ENCODE measurements at regions not wholly inside any gene's neighbourhood (a gene's known extent, or its start where the extent isn't known, plus 50 kb on each side); places are given as distances from the start of the nearest gene placed in this dataset.

DNA sequence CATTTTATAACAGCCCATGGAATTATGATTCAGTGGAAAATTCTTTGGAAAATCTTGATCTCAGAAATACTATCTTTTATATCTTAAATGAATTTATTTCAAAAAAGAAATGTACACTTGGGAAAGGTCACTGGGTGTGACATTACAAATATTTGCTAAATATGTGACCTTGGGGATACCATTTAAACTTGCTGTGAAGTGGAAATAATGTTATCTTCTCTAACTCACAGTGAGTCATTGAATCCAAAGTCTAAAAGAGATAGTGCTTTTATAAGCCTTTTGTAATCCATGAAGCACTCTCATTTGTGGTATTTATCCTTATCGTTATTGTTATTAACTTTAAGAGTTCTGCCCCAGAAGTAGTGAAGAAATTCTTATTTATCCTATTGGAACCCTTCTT, 289.8 kb upstream of the SEMA6D start (continued):
- TF ChIP-seq YY1 (IDR thresholded peaks at IDR 0.05; ENCODE audit: extremely low read depth, insufficient replicate concordance, low read depth, low read length), result no peak

DNA sequence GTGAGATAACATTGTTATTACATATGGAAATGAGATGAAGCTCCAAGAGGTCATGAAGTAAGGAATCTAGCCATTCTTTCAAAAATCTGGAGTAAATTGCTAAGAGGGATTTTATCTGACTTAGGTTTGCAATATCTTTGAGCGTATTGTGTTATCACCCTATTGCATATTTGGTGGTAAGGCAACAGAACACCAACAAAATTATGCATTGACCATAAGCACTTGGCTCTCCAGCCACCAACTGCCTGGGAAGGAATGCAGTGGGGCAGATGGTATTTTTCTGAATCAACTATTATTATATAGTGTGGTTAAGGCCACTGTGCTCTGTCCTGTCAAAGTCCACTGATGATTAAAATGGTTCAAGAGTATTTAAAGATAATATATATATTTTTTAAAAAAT, 287.9 kb upstream of the SEMA6D start:
- CTCF ChIA-PET, result no interaction called here
- no peaks in the 10 kb centered on the region for H3K36me3 ChIP-seq (ENCODE audit: control insufficient read depth in 1 of 2, insufficient read depth in 2 of 2, low read length in 2 of 2)
- H3K4me2 ChIP-seq (ENCODE audit: low read length), result no peak overlapping the region
- H3K27ac ChIP-seq (ENCODE audit: low read depth, low read length), result no peak overlapping the region
- H3K79me2 ChIP-seq (ENCODE audit: insufficient read depth, low read length), result no peaks in the 10 kb centered on the region
- no TSS peak for BruUV-seq (replicated peaks)
- POLR2A ChIA-PET, result no interaction called here
- H3K9me3 ChIP-seq (ENCODE audit: control insufficient read depth in 1 of 2, insufficient read depth in 1 of 2, low read depth in 1 of 2, low read length in 2 of 2), result peaks cover 20 to 30% of the 10 kb centered on the region in 2 experiments; a peak in 2 of 4 replicates
- no peak overlapping the region for H3K4me3 ChIP-seq (replicated peaks in 1 of 2; ENCODE audit: low read depth in 1 of 2, low read length in 2 of 2)
- no peaks in the 10 kb centered on the region for H4K20me1 ChIP-seq (ENCODE audit: insufficient read depth)
- H3K27me3 ChIP-seq (ENCODE audit: insufficient read depth, low read length), result no peaks in the 10 kb centered on the region
- RAD21 ChIA-PET (ENCODE audit: low non-redundant PET in 1 of 2, low total read pairs in 2 of 2, uncharacterized antibody in 2 of 2, unreplicated experiment in 2 of 2), result no interaction called here
- H3K9ac ChIP-seq (ENCODE audit: low read length), result no peak overlapping the region
- H3K9me2 ChIP-seq (ENCODE audit: insufficient read depth), result no peaks in the 10 kb centered on the region
- ATAC-seq (no peak), DNase-seq (ENCODE audit: low read depth, low spot score) (no peak)
- no peak overlapping the region for H2AFZ ChIP-seq (ENCODE audit: low read depth, low read length, poor library complexity, severe bottlenecking)
- no peaks in the 10 kb centered on the region for H3K4me1 ChIP-seq (ENCODE audit: control insufficient read depth in 1 of 2, insufficient read depth in 2 of 2, low read length in 2 of 2)
- TF ChIP-seq, protein P1, sequence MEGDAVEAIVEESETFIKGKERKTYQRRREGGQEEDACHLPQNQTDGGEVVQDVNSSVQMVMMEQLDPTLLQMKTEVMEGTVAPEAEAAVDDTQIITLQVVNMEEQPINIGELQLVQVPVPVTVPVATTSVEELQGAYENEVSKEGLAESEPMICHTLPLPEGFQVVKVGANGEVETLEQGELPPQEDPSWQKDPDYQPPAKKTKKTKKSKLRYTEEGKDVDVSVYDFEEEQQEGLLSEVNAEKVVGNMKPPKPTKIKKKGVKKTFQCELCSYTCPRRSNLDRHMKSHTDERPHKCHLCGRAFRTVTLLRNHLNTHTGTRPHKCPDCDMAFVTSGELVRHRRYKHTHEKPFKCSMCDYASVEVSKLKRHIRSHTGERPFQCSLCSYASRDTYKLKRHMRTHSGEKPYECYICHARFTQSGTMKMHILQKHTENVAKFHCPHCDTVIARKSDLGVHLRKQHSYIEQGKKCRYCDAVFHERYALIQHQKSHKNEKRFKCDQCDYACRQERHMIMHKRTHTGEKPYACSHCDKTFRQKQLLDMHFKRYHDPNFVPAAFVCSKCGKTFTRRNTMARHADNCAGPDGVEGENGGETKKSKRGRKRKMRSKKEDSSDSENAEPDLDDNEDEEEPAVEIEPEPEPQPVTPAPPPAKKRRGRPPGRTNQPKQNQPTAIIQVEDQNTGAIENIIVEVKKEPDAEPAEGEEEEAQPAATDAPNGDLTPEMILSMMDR (IDR thresholded peaks at IDR 0.05 in 2 of 3, conservative IDR thresholded peaks at IDR 0.05 in 1 of 3; ENCODE audit: borderline replicate concordance in 1 of 3, insufficient read depth in 1 of 3, low read depth in 2 of 3, low read length in 2 of 3), result no peak
- intact Hi-C loops (cut with micrococcal nuclease), result no loop called here

DNA sequence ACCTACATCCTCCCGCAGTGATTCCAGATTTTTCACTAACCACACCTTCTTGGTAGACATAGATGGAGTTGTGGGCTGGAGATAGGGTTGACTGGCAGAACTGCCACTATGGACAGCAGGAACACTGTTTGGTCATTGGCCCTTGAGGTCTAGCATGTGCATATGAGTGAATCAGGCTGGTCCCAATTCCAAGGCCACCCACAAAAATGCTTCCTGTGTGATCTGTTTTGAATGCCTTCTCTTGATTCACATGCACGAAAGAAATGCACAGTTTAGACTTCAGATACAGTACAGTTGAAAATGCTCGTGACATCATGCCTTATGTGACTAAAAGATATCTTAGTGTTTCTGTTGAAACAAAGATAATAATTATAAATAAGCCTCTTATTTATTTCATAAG, 285.8 kb upstream of the SEMA6D start:
- Histone ChIP-seq H3K79me2 (ENCODE audit: insufficient read depth, low read length) (no peaks in the 10 kb centered on the region), H3K4me2 (ENCODE audit: low read length) (no peak overlapping the region), H4K20me1 (ENCODE audit: insufficient read depth) (no peaks in the 10 kb centered on the region), H3K27me3 (ENCODE audit: insufficient read depth, low read length) (no peaks in the 10 kb centered on the region), H3K4me1 (ENCODE audit: control insufficient read depth in 1 of 2, insufficient read depth in 2 of 2, low read length in 2 of 2) (no peaks in the 10 kb centered on the region), H3K9ac (ENCODE audit: low read length) (no peak overlapping the region), H3K36me3 (ENCODE audit: control insufficient read depth in 1 of 2, insufficient read depth in 2 of 2, low read length in 2 of 2) (no peaks in the 10 kb centered on the region), H3K27ac (ENCODE audit: low read depth, low read length) (no peak overlapping the region), H3K4me3 (replicated peaks in 1 of 2; ENCODE audit: low read depth in 1 of 2, low read length in 2 of 2) (no peak overlapping the region), H3K9me3 (ENCODE audit: control insufficient read depth in 1 of 2, insufficient read depth in 1 of 2, low read depth in 1 of 2, low read length in 2 of 2) (peaks cover 16 to 23% of the 10 kb centered on the region in 2 experiments; a peak in 2 of 4 replicates), H2AFZ (ENCODE audit: low read depth, low read length, poor library complexity, severe bottlenecking) (no peak overlapping the region), H3K9me2 (ENCODE audit: insufficient read depth) (no peaks in the 10 kb centered on the region)
- CTCF ChIA-PET, result no interaction called here
- DNase-seq (ENCODE audit: low read depth, low spot score), result no peak
- RAD21 ChIA-PET (ENCODE audit: low non-redundant PET in 1 of 2, low total read pairs in 2 of 2, uncharacterized antibody in 2 of 2, unreplicated experiment in 2 of 2), result no interaction called here
- ATAC-seq, result no peak
- no TSS peak for BruUV-seq (replicated peaks)
- POLR2A ChIA-PET, result no interaction called here
- intact Hi-C loops (cut with micrococcal nuclease), result no loop called here
- TF ChIP-seq, protein P2, sequence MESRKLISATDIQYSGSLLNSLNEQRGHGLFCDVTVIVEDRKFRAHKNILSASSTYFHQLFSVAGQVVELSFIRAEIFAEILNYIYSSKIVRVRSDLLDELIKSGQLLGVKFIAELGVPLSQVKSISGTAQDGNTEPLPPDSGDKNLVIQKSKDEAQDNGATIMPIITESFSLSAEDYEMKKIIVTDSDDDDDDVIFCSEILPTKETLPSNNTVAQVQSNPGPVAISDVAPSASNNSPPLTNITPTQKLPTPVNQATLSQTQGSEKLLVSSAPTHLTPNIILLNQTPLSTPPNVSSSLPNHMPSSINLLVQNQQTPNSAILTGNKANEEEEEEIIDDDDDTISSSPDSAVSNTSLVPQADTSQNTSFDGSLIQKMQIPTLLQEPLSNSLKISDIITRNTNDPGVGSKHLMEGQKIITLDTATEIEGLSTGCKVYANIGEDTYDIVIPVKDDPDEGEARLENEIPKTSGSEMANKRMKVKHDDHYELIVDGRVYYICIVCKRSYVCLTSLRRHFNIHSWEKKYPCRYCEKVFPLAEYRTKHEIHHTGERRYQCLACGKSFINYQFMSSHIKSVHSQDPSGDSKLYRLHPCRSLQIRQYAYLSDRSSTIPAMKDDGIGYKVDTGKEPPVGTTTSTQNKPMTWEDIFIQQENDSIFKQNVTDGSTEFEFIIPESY (IDR thresholded peaks at IDR 0.05; ENCODE audit: extremely low read depth, insufficient replicate concordance, low read length), result no peak
- no peak for TF ChIP-seq FOSL1 (IDR thresholded peaks at IDR 0.05; ENCODE audit: low read depth)
- no peak for TF ChIP-seq CEBPB (IDR thresholded peaks at IDR 0.05; ENCODE audit: low read depth)
- TF ChIP-seq TCF7L2 (IDR thresholded peaks at IDR 0.05; ENCODE audit: borderline replicate concordance, extremely low read depth, insufficient read depth, insufficient read length), result no peak
- no peak for TF ChIP-seq YY1 (IDR thresholded peaks at IDR 0.05; ENCODE audit: extremely low read depth, insufficient replicate concordance, low read depth, low read length)
- TF ChIP-seq POLR2AphosphoS5 (IDR thresholded peaks at IDR 0.05; ENCODE audit: low read depth, low read length), result no peak
- TF ChIP-seq, protein P3, sequence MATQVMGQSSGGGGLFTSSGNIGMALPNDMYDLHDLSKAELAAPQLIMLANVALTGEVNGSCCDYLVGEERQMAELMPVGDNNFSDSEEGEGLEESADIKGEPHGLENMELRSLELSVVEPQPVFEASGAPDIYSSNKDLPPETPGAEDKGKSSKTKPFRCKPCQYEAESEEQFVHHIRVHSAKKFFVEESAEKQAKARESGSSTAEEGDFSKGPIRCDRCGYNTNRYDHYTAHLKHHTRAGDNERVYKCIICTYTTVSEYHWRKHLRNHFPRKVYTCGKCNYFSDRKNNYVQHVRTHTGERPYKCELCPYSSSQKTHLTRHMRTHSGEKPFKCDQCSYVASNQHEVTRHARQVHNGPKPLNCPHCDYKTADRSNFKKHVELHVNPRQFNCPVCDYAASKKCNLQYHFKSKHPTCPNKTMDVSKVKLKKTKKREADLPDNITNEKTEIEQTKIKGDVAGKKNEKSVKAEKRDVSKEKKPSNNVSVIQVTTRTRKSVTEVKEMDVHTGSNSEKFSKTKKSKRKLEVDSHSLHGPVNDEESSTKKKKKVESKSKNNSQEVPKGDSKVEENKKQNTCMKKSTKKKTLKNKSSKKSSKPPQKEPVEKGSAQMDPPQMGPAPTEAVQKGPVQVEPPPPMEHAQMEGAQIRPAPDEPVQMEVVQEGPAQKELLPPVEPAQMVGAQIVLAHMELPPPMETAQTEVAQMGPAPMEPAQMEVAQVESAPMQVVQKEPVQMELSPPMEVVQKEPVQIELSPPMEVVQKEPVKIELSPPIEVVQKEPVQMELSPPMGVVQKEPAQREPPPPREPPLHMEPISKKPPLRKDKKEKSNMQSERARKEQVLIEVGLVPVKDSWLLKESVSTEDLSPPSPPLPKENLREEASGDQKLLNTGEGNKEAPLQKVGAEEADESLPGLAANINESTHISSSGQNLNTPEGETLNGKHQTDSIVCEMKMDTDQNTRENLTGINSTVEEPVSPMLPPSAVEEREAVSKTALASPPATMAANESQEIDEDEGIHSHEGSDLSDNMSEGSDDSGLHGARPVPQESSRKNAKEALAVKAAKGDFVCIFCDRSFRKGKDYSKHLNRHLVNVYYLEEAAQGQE (IDR thresholded peaks at IDR 0.05; ENCODE audit: low read depth), result no peak
- TF ChIP-seq, protein P4, sequence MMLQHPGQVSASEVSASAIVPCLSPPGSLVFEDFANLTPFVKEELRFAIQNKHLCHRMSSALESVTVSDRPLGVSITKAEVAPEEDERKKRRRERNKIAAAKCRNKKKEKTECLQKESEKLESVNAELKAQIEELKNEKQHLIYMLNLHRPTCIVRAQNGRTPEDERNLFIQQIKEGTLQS (IDR thresholded peaks at IDR 0.05), result no peak

Measured in HCT116 (cell line).